GM12878 (cell line): ENCODE measurements at regions not wholly inside any gene's neighbourhood (a gene's known extent, or its start where the extent isn't known, plus 50 kb on each side); places are given as distances from the start of the nearest gene placed in this dataset.

Experiments used
- ATAC-seq: fragments of 200-7000 bp; cut with Tn5 transposase; 3 replicates; pipeline ENCODE4 v1.9.1; 2020; ENCODE audit warnings: mild to moderate bottlenecking, moderate library complexity
- BruUV-seq: library from RNA; stranded (reverse); fragments of 400-500 nt; replicated peaks from 2 replicates; lab custom pipeline; 2021; lab: Mats Ljungman, UMichigan
- CTCF ChIA-PET: fragments of 300-600 bp; sonication (Branson Sonifier 250); formaldehyde crosslinking; extraction: SDS; loops from one replicate; lab custom pipeline; 2021; ENCODE audit warnings: inconsistent platforms; lab: Yijun Ruan, JAX
- POLR2A ChIA-PET: fragments of 350-600 bp; formaldehyde crosslinking; extraction: SDS; loops from one replicate; lab custom pipeline; 2021; ENCODE audit warnings: inconsistent platforms; lab: Charles Lee
- RAD21 ChIA-PET: fragments of 300-600 bp; sonication (Branson Sonifier 250); formaldehyde crosslinking; loops from one replicate; lab custom pipeline; 2023; ENCODE audit warnings: antibody characterized with exemption; ENCODE audit not compliant: unreplicated experiment; lab: Charles Lee
- SMC1A ChIA-PET: fragments of 300-600 bp; sonication (Branson Sonifier 250); formaldehyde crosslinking; loops from one replicate; lab custom pipeline; 2023; ENCODE audit not compliant: unreplicated experiment, uncharacterized antibody; lab: Charles Lee
- DNase-seq: peaks from one replicate; pipeline ENCODE4 v3.0.0-alpha.2; 2011; ENCODE audit warnings: low read depth, low spot score
- FAIRE-seq: peaks from 3 replicates; lab custom pipeline; 2011; peaks lifted over from hg19 to GRCh38; lab: Jason Lieb, UNC
- H2AFZ ChIP-seq: 2 replicates; pipeline ENCODE4 v1.6.0; 2011; ENCODE audit warnings: low read depth, low read length, control low read depth; ENCODE audit not compliant: control insufficient read depth
- H3K27ac ChIP-seq: 2 replicates; pipeline ENCODE4 v1.5.1; 2011; ENCODE audit warnings: control low read depth; ENCODE audit not compliant: control insufficient read depth, insufficient read depth
- H3K27me3 ChIP-seq, 2 experiments: replicated peaks in 1 of 2; 2 replicates each; pipeline versions ENCODE4 v1.6.0 to v1.6.1; 2011; ENCODE audit warnings: low read length in 1 of 2; ENCODE audit not compliant: control insufficient read depth in 2 of 2, insufficient read depth in 2 of 2
- H3K36me3 ChIP-seq, 2 experiments: 2 replicates each; pipeline ENCODE4 v1.5.1; 2011; ENCODE audit warnings: low read length in 1 of 2; ENCODE audit not compliant: control insufficient read depth in 2 of 2, insufficient read depth in 2 of 2
- H3K4me1 ChIP-seq: 2 replicates; pipeline ENCODE4 v1.6.1; 2011; ENCODE audit warnings: mild to moderate bottlenecking, low read length, moderate library complexity, mixed read lengths; ENCODE audit not compliant: control insufficient read depth, insufficient read depth
- H3K4me2 ChIP-seq: 2 replicates; pipeline ENCODE4 v1.6.0; 2011; ENCODE audit warnings: control low read depth; ENCODE audit not compliant: control insufficient read depth, insufficient read depth
- H3K4me3 ChIP-seq: fragments of 200-600 bp; sonication (generic); 2 replicates; pipeline ENCODE4 v1.5.1; 2016
- H3K79me2 ChIP-seq: 2 replicates; pipeline ENCODE4 v1.6.0; 2011; ENCODE audit warnings: low read length; ENCODE audit not compliant: control insufficient read depth, insufficient read depth
- H3K9ac ChIP-seq: 2 replicates; pipeline ENCODE4 v1.8.0; 2011; ENCODE audit warnings: low read length, control low read depth, mixed read lengths; ENCODE audit not compliant: control insufficient read depth, insufficient read depth
- H3K9me3 ChIP-seq: replicated peaks from 3 replicates; pipeline ENCODE4 v1.5.1; 2011; ENCODE audit warnings: mild to moderate bottlenecking, low read length; ENCODE audit not compliant: control insufficient read depth, insufficient read depth
- H4K20me1 ChIP-seq: 2 replicates; pipeline ENCODE4 v1.6.0; 2011; ENCODE audit not compliant: control insufficient read depth, insufficient read depth
- CBFB ChIP-seq: IDR thresholded peaks from 2 replicates; pipeline ENCODE4 v1.6.1; 2016; ENCODE audit warnings: antibody characterized with exemption, low read depth
- IKZF2 ChIP-seq, 2 experiments: fragments of 450-650 bp; IDR thresholded peaks; 2 replicates each; pipeline ENCODE4 v1.6.1; 2017; ENCODE audit warnings: mild to moderate bottlenecking in 2 of 2, moderate library complexity in 2 of 2
- RCOR1 ChIP-seq: conservative IDR thresholded peaks from 2 replicates; pipeline ENCODE4 v1.6.1; 2012; ENCODE audit warnings: low read depth, low read length, improper control_type of control experiment
- SREBF2 ChIP-seq: IDR thresholded peaks from 2 replicates; pipeline ENCODE4 v1.6.1; 2012; ENCODE audit warnings: mild to moderate bottlenecking, low read length
- SUPT20H ChIP-seq: IDR thresholded peaks from 2 replicates; pipeline ENCODE4 v1.6.1; 2011; ENCODE audit warnings: low read depth, mild to moderate bottlenecking, low read length, moderate library complexity, borderline replicate concordance; ENCODE audit not compliant: control insufficient read depth
- TBL1XR1 ChIP-seq: IDR thresholded peaks from 2 replicates; pipeline ENCODE4 v1.6.1; 2012; ENCODE audit warnings: low read depth, low read length, improper control_type of control experiment
- TCF7 ChIP-seq: IDR thresholded peaks from 2 replicates; pipeline ENCODE4 v1.6.1; 2014; ENCODE audit warnings: antibody characterized with exemption, borderline replicate concordance
- WGBS: methylation state at CpG from one replicate; pipeline ENCODE4 v1.1.6; 2016; ENCODE audit warnings: low lambda C conversion rate; ENCODE audit not compliant: insufficient replicate concordance, insufficient coverage; ENCODE audit errors: missing lambda C conversion rate; 5-methylcytosine and 5-hydroxymethylcytosine counted together
- in situ Hi-C: fragments of 300-500 bp; cut with MboI; formaldehyde crosslinking; loops from 9 replicates; pipeline ENCODE4 v1.14.3; 2018; ENCODE audit warnings: mixed read lengths
- intact Hi-C: fragments of 100-400 bp; cut with micrococcal nuclease; formaldehyde crosslinking; loops from one replicate; pipeline ENCODE4 v1.14.2; 2022; ENCODE audit not compliant: unreplicated experiment
- TF ChIP-seq, protein P1 (sequence below): IDR thresholded peaks from 2 replicates; pipeline ENCODE4 v1.6.1; 2011; ENCODE audit warnings: low read depth, mild to moderate bottlenecking, low read length, moderate library complexity, borderline replicate concordance; ENCODE audit errors: extremely low read depth
- TF ChIP-seq, protein P2 (sequence below): IDR thresholded peaks from 2 replicates; pipeline ENCODE4 v1.6.1; 2012; ENCODE audit warnings: low read depth, low read length, improper control_type of control experiment

DNA sequence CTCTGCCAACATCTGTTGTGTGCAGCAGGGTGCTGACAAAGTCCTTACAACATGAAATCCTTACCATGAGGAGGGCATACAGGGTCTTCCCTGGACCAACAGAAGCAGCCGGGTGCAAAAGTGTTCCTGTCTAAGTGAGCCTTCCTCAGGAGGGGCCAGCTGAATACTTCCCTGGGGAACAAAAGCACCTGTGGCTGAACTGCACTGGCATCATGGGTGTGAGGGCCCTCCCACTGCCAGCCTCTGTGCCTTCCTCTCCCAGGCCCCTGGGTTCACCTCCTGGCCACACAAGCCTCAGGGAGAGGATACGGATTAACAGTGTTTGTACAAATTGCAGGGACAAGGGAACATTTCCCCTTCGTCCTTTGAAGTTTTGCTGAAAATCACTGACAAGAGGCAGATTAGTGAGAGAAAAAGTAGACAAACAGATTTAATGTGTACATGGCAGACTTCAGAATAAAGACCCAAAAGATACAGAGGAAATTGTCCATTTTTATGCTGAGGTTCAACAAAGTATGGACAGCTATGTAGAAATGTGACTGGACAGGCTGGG is 91.0 kb upstream of the PPM1J start:
- BruUV-seq, result no TSS peak
- Histone ChIP-seq H3K79me2 (no peaks in the 10 kb centered on the region), H3K4me2 (no peak overlapping the region), H3K36me3 (no peaks in the 10 kb centered on the region), H3K27ac (no peak overlapping the region), H3K9ac (no peak overlapping the region), H3K4me3 (no peak overlapping the region), H3K9me3 (no peaks in the 10 kb centered on the region), H3K27me3 (peaks cover 0 to 4% of the 10 kb centered on the region in 2 experiments; a peak in 1 of 4 replicates), H2AFZ (no peak overlapping the region), H4K20me1 (no peaks in the 10 kb centered on the region), H3K4me1 (peaks cover 4% of the 10 kb centered on the region; the same call in 1 of the 2 replicates)
- ChIA-PET POLR2A (interaction anchor here (0.6 kb wide), 1 partner anchor 208 kb away, joined by 4 read pairs; no protein-coding TSS in a partner anchor), SMC1A (interaction anchor here (0.7 to 13.0 kb wide), 5 partner anchors 88 to 333 kb away, joined by 3 to 178 read pairs (median 3); partner anchors contain the start of genes LRIG2 and PPM1J), RAD21 (interaction anchor here (0.9 to 13.1 kb wide), 2 partner anchors 88 to 647 kb away, joined by 3 to 192 read pairs; partner anchors contain the start of gene PPM1J), CTCF (interaction anchor here (3.1 to 13.6 kb wide), 4 partner anchors 87 to 415 kb away, joined by 11 to 428 read pairs (median 34); partner anchors contain the start of gene PPM1J)
- intact Hi-C loops (no loop called here), in situ Hi-C loops (loop anchor here (5.0 kb wide), 3 partner anchors 89 to 414 kb away; partner anchors contain the start of gene PPM1J)
- ATAC-seq, result no peak
- 34% methylated on average over 3 of the region's 3 CpGs for WGBS
- no peak for DNase-seq
- TF ChIP-seq, protein P1, sequence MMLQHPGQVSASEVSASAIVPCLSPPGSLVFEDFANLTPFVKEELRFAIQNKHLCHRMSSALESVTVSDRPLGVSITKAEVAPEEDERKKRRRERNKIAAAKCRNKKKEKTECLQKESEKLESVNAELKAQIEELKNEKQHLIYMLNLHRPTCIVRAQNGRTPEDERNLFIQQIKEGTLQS, result no peak
- TF ChIP-seq TCF7 (no peak), TBL1XR1 (no peak), SUPT20H (no peak), IKZF2 (IDR thresholded peaks at IDR 0.05) (no peak), RCOR1 (no peak), CBFB (no peak), SREBF2 (no peak)
- TF ChIP-seq, protein P2, sequence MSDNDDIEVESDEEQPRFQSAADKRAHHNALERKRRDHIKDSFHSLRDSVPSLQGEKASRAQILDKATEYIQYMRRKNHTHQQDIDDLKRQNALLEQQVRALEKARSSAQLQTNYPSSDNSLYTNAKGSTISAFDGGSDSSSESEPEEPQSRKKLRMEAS, result no peak
- FAIRE-seq, result no peak
